HepG2 (cell line): ENCODE measurements at regions not wholly inside any gene's neighbourhood (a gene's known extent, or its start where the extent isn't known, plus 50 kb on each side); places are given as distances from the start of the nearest gene placed in this dataset.

ENCODE experiments used
- ATAC-seq: fragments of 200-7000 bp; cut with Tn5 transposase; 3 replicates; pipeline ENCODE4 v1.9.1; 2020; ENCODE audit warnings: mild to moderate bottlenecking, moderate library complexity
- BruUV-seq: library from RNA; stranded (reverse); fragments of 400-500 nt; replicated peaks from 2 replicates; lab custom pipeline; 2021; lab: Mats Ljungman, UMichigan
- CTCF ChIA-PET: fragments of 300-600 bp; formaldehyde crosslinking; extraction: SDS; loops from one replicate; lab custom pipeline; 2021; ENCODE audit warnings: low total read pairs, inconsistent platforms, low intra/inter-chr PET ratio; lab: Yijun Ruan, JAX
- POLR2A ChIA-PET: fragments of 350-600 bp; sonication (Branson Sonifier 250); formaldehyde crosslinking; loops from one replicate; lab custom pipeline; 2020; ENCODE audit warnings: antibody characterized with exemption, inconsistent platforms; lab: Yijun Ruan, JAX
- DNase-seq: peaks from one replicate; pipeline ENCODE4 v3.0.0-alpha.2; 2015; ENCODE audit warnings: low spot score
- FAIRE-seq: peaks from 3 replicates; lab custom pipeline; 2011; peaks lifted over from hg19 to GRCh38; lab: Jason Lieb, UNC
- H2AFZ ChIP-seq: one replicate; pipeline ENCODE4 v1.6.1; 2011; ENCODE audit warnings: low read length, inconsistent platforms
- H3K27ac ChIP-seq: fragments of 300-600 bp; 3 replicates; pipeline ENCODE4 v1.8.0; 2011; ENCODE audit warnings: mixed run types, mild to moderate bottlenecking, mixed read lengths, low read length, inconsistent platforms; ENCODE audit not compliant: insufficient read depth; ENCODE audit errors: extremely low read length
- H3K27me3 ChIP-seq, 2 experiments: fragments of 200-600 bp in 1 of 2; 2 replicates in 1 of 2; 3 replicates in 1 of 2; pipeline versions ENCODE4 v1.6.0 to v1.8.0; 2011; ENCODE audit warnings: low read length in 2 of 2, mild to moderate bottlenecking in 2 of 2, moderate library complexity in 2 of 2, inconsistent platforms in 1 of 2; ENCODE audit not compliant: insufficient read depth in 2 of 2, control insufficient read depth in 1 of 2
- H3K36me3 ChIP-seq, 2 experiments: fragments of 200-600 bp in 1 of 2; replicated peaks in 1 of 2; 2 replicates in 1 of 2; 3 replicates in 1 of 2; pipeline versions ENCODE4 v1.5.1 to v1.8.0; 2011; ENCODE audit warnings: low read length in 2 of 2, inconsistent platforms in 1 of 2; ENCODE audit not compliant: insufficient read depth in 2 of 2, control insufficient read depth in 1 of 2
- H3K4me1 ChIP-seq: 2 replicates; pipeline ENCODE4 v1.5.1; 2012; ENCODE audit warnings: low read length, inconsistent platforms; ENCODE audit not compliant: insufficient read depth
- H3K4me2 ChIP-seq: 2 replicates; pipeline ENCODE4 v1.6.0; 2011; ENCODE audit warnings: low read depth, low read length, inconsistent platforms
- H3K4me3 ChIP-seq, 3 experiments: fragments of 200-600 bp in 1 of 3; sonication (generic), shearing (Covaris generic) in 1 of 3; replicated peaks in 1 of 3; 2 replicates each; pipeline ENCODE4 v1.5.1; 2011 to 2016; ENCODE audit warnings: low read length in 3 of 3, inconsistent platforms in 2 of 3, low read depth in 2 of 3, mild to moderate bottlenecking in 2 of 3, control low read depth in 1 of 3, mixed read lengths in 1 of 3; ENCODE audit not compliant: insufficient read depth in 1 of 3
- H3K79me2 ChIP-seq: one replicate; pipeline ENCODE4 v1.6.1; 2011; ENCODE audit warnings: low read length, inconsistent platforms; ENCODE audit not compliant: insufficient read depth
- H3K9ac ChIP-seq: 2 replicates; pipeline ENCODE4 v1.6.0; 2011; ENCODE audit warnings: mild to moderate bottlenecking, low read depth, low read length, inconsistent platforms; ENCODE audit not compliant: insufficient read depth
- H3K9me3 ChIP-seq: 2 replicates; pipeline ENCODE4 v1.5.1; 2012; ENCODE audit warnings: mild to moderate bottlenecking, low read length
- H4K20me1 ChIP-seq: 2 replicates; pipeline ENCODE4 v1.6.0; 2011; ENCODE audit warnings: inconsistent platforms, mild to moderate bottlenecking, low read length, moderate library complexity; ENCODE audit not compliant: insufficient read depth
- BRD4 ChIP-seq: sonication (generic); formaldehyde crosslinking; IDR thresholded peaks from 2 replicates; pipeline ENCODE4 v1.4.0; 2020; ENCODE audit warnings: missing genetic modification reagents
- CBX5 ChIP-seq: sonication (generic); formaldehyde crosslinking; IDR thresholded peaks from 2 replicates; pipeline ENCODE4 v1.4.0; 2020; ENCODE audit warnings: missing genetic modification reagents, borderline replicate concordance
- CENPX ChIP-seq: sonication (generic); formaldehyde crosslinking; IDR thresholded peaks from 2 replicates; pipeline ENCODE4 v1.9.0; 2021; ENCODE audit warnings: mild to moderate bottlenecking, missing genetic modification reagents, moderate library complexity
- GATAD1 ChIP-seq: IDR thresholded peaks from 2 replicates; pipeline ENCODE4 v1.6.1; 2016; ENCODE audit warnings: missing genetic modification reagents, missing compliant biosample characterization
- GFI1 ChIP-seq: sonication (generic); formaldehyde crosslinking; IDR thresholded peaks from 2 replicates; pipeline ENCODE4 v1.5.0; 2020; ENCODE audit warnings: missing genetic modification reagents, mild to moderate bottlenecking, borderline replicate concordance
- GLMP ChIP-seq: sonication (generic); formaldehyde crosslinking; IDR thresholded peaks from 2 replicates; pipeline ENCODE4 v1.9.0; 2021; ENCODE audit warnings: missing genetic modification reagents, mild to moderate bottlenecking, borderline replicate concordance
- MXD3 ChIP-seq: IDR thresholded peaks from 2 replicates; pipeline ENCODE4 v1.6.1; 2016; ENCODE audit warnings: mild to moderate bottlenecking, missing biosample characterization, missing genetic modification reagents
- RXRA ChIP-seq: sonication (generic); formaldehyde crosslinking; IDR thresholded peaks from 2 replicates; pipeline ENCODE4 v1.5.1; 2020; ENCODE audit warnings: missing genetic modification reagents
- U2AF1 ChIP-seq: fragments of 200-400 bp; formaldehyde crosslinking; optimal IDR thresholded peaks from 2 replicates; pipeline ENCODE3; 2017; ENCODE audit warnings: mild to moderate bottlenecking, low read depth, low read length
- ZFYVE20 ChIP-seq: sonication (generic); formaldehyde crosslinking; IDR thresholded peaks from 2 replicates; pipeline ENCODE4 v1.8.0; 2023; ENCODE audit warnings: low read depth, mild to moderate bottlenecking, moderate library complexity, missing genetic modification reagents, borderline replicate concordance
- ZNF232 ChIP-seq: sonication (generic); formaldehyde crosslinking; IDR thresholded peaks from 2 replicates; pipeline ENCODE4 v1.4.0; 2020; ENCODE audit warnings: missing genetic modification reagents, borderline replicate concordance
- ZNF331 ChIP-seq: sonication (generic); formaldehyde crosslinking; IDR thresholded peaks from 2 replicates; pipeline ENCODE4 v1.4.0; 2020; ENCODE audit warnings: missing genetic modification reagents
- ZNF33B ChIP-seq: sonication (generic); formaldehyde crosslinking; IDR thresholded peaks from 2 replicates; pipeline ENCODE4 v1.5.1; 2020; ENCODE audit warnings: mild to moderate bottlenecking, missing genetic modification reagents
- ZNF484 ChIP-seq: sonication (generic); formaldehyde crosslinking; IDR thresholded peaks from 2 replicates; pipeline ENCODE4 v1.5.1; 2020; ENCODE audit warnings: mild to moderate bottlenecking, low read depth, missing genetic modification reagents, borderline replicate concordance
- ZNF619 ChIP-seq: sonication (generic); formaldehyde crosslinking; IDR thresholded peaks from 2 replicates; pipeline ENCODE4 v1.4.0; 2020; ENCODE audit warnings: mild to moderate bottlenecking, missing genetic modification reagents
- ZNF703 ChIP-seq: sonication (generic); formaldehyde crosslinking; IDR thresholded peaks from 2 replicates; pipeline ENCODE4 v1.5.1; 2020; ENCODE audit warnings: missing genetic modification reagents, mild to moderate bottlenecking, moderate library complexity, borderline replicate concordance
- ZNF724P ChIP-seq: sonication (generic); formaldehyde crosslinking; IDR thresholded peaks from 2 replicates; pipeline ENCODE4 v1.8.0; 2022; ENCODE audit warnings: missing genetic modification reagents, borderline replicate concordance
- ZNF816 ChIP-seq: sonication (generic); formaldehyde crosslinking; IDR thresholded peaks from 2 replicates; pipeline ENCODE4 v1.8.0; 2022; ENCODE audit warnings: missing genetic modification reagents, mild to moderate bottlenecking, borderline replicate concordance
- ZSCAN29 ChIP-seq: sonication (generic); formaldehyde crosslinking; conservative IDR thresholded peaks from 2 replicates; pipeline ENCODE4 v1.4.0; 2020; ENCODE audit warnings: mild to moderate bottlenecking, missing genetic modification reagents
- WGBS: methylation state at CpG from one replicate; pipeline ENCODE4 v1.1.6; 2017; ENCODE audit warnings: low lambda C conversion rate; 5-methylcytosine and 5-hydroxymethylcytosine counted together
- in situ Hi-C: cut with HindIII; loops from 2 replicates; pipeline ENCODE4 v1.10.0; 2017; ENCODE audit warnings: low pct_unique_long_range_greater_than_20kb; ENCODE audit not compliant: extremely low pct_ligation_motif_present
- intact Hi-C: fragments of 100-400 bp; cut with micrococcal nuclease; formaldehyde crosslinking; loops from one replicate; pipeline ENCODE4 v1.10.0; 2022; ENCODE audit not compliant: unreplicated experiment

- TF ChIP-seq GFI1 (CRISPR knock-in tag), result no peak
- no peak for TF ChIP-seq MXD3
- TF ChIP-seq U2AF1, result no peak
- no peak for TF ChIP-seq ZNF232 (CRISPR knock-in tag)
- TF ChIP-seq ZNF703 (CRISPR knock-in tag), result no peak
- TF ChIP-seq ZNF724P (CRISPR knock-in tag), result no peak
Measured at GRCh38 chr20:39394461-39394860, 432.3 kb downstream of the DHX35 start (continued).

GRCh38 chr20:39390186-39390585, 428.0 kb downstream of the DHX35 start:
- Histone ChIP-seq H4K20me1 (no peaks in the 10 kb centered on the region), H3K4me2 (no peak overlapping the region), H3K9ac (no peak overlapping the region), H3K36me3 (no peaks in the 10 kb centered on the region), H3K27ac (no peak overlapping the region), H2AFZ (no peak overlapping the region), H3K4me1 (no peaks in the 10 kb centered on the region), H3K4me3 (no peak overlapping the region), H3K27me3 (no peaks in the 10 kb centered on the region), H3K79me2 (no peaks in the 10 kb centered on the region), H3K9me3 (no peaks in the 10 kb centered on the region)
- FAIRE-seq (no peak), DNase-seq (no peak), ATAC-seq (no peak)
- TF ChIP-seq CBX5 (CRISPR knock-in tag) (no peak), GATAD1 (no peak)
- intact Hi-C loops (no loop called here), in situ Hi-C loops (no loop called here)
- no TSS peak for BruUV-seq
- 0% methylated on average over 5 of the region's 5 CpGs for WGBS
- ChIA-PET POLR2A (no interaction called here), CTCF (no interaction called here)

GRCh38 chr20:39381595-39381994, 419.5 kb downstream of the DHX35 start:
- no peak overlapping the region for H3K4me2 ChIP-seq
- H3K27ac ChIP-seq, result no peak overlapping the region
- no peaks in the 10 kb centered on the region for H4K20me1 ChIP-seq
- H3K9ac ChIP-seq, result no peak overlapping the region
- no peak for FAIRE-seq
- intact Hi-C loops (no loop called here), in situ Hi-C loops (no loop called here)
- ChIA-PET POLR2A (no interaction called here), CTCF (no interaction called here)
- no TSS peak for BruUV-seq
- DNase-seq, result no peak
- H3K79me2 ChIP-seq, result no peaks in the 10 kb centered on the region
- no peak overlapping the region for H2AFZ ChIP-seq
- 0 out of 2 replicates have a peak, but pooled peaks cover 9% of the 10 kb centered on the region for H3K9me3 ChIP-seq
- ATAC-seq, result no peak
- no peak overlapping the region for H3K4me3 ChIP-seq
- no peaks in the 10 kb centered on the region for H3K27me3 ChIP-seq
- no peaks in the 10 kb centered on the region for H3K36me3 ChIP-seq
- no peaks in the 10 kb centered on the region for H3K4me1 ChIP-seq
- 13% methylated on average over 4 of the region's 4 CpGs for WGBS
- TF ChIP-seq ZNF619 (CRISPR knock-in tag) (no peak), ZNF816 (CRISPR knock-in tag) (no peak), ZFYVE20 (CRISPR knock-in tag) (no peak), RXRA (CRISPR knock-in tag) (no peak), CENPX (CRISPR knock-in tag) (no peak), GLMP (CRISPR knock-in tag) (no peak), ZNF33B (CRISPR knock-in tag) (no peak), ZNF331 (CRISPR knock-in tag) (no peak), ZSCAN29 (CRISPR knock-in tag) (no peak), BRD4 (CRISPR knock-in tag) (no peak), ZNF484 (CRISPR knock-in tag) (no peak)
